ENCODE measurements at regions not wholly inside any gene's neighbourhood (a gene's known extent, or its start where the extent isn't known, plus 50 kb on each side); places are given as distances from the start of the nearest gene placed in this dataset.

- H3K36me3 ChIP-seq = no peaks in the 10 kb centered on the region
- H3K9me3 ChIP-seq = no peaks in the 10 kb centered on the region
- H3K4me1 ChIP-seq = peaks cover 0 to 7% of the 10 kb centered on the region in 2 donors
- H3K27ac ChIP-seq = no peak overlapping the region
- TF ChIP-seq CTCF (IDR thresholded peaks at IDR 0.05) = no peak
- H3K27me3 ChIP-seq = no peaks in the 10 kb centered on the region
- no peak overlapping the region for H3K4me3 ChIP-seq
- intact Hi-C loops (cut with DNase I) = loop anchor here (10.0 kb wide), 1 partner anchor 223 kb away; no protein-coding TSS in a partner anchor
- no peak for DNase-seq (ENCODE audit: low spot score in 2 of 2)
Observed at GRCh38 chr20:57877995-57878394, 168.2 kb upstream of the PMEPA1 start.

GRCh38 chr20:57877131-57877824 is 167.5 kb upstream of the PMEPA1 start:
- intact Hi-C loops (cut with DNase I) = loop anchor here (10.0 kb wide), 1 partner anchor 222 kb away; no protein-coding TSS in a partner anchor
- no peak for TF ChIP-seq CTCF (IDR thresholded peaks at IDR 0.05)
- Histone ChIP-seq H3K27me3 (no peaks in the 10 kb centered on the region), H3K4me3 (peak overlapping the region in 1 of 2 donors; percentile 7), H3K27ac (no peak overlapping the region), H3K9me3 (no peaks in the 10 kb centered on the region), H3K36me3 (no peaks in the 10 kb centered on the region), H3K4me1 (peaks cover 0 to 7% of the 10 kb centered on the region in 2 donors)
- DNase-seq (ENCODE audit: low spot score in 2 of 2) = peak in 1 of 2 donors; percentile 30

GRCh38 chr20:57876163-57876562 is 166.3 kb upstream of the PMEPA1 start:
- intact Hi-C loops (cut with DNase I) = loop anchor here (10.0 kb wide), 1 partner anchor 221 kb away; no protein-coding TSS in a partner anchor
- no peak for TF ChIP-seq CTCF (IDR thresholded peaks at IDR 0.05)

GRCh38 chr20:57874141-57874540 is 164.3 kb upstream of the PMEPA1 start:
- TF ChIP-seq CTCF (IDR thresholded peaks at IDR 0.05) = no peak
- DNase-seq (ENCODE audit: low spot score in 2 of 2) = peak in 1 of 2 donors; percentile 21

More at GRCh38 chr20:57876163-57876562, 166.3 kb upstream of the PMEPA1 start:
- no peak overlapping the region for H3K27ac ChIP-seq
- H3K4me1 ChIP-seq = peaks cover 0 to 7% of the 10 kb centered on the region in 2 donors
- H3K4me3 ChIP-seq = no peak overlapping the region
- H3K9me3 ChIP-seq = no peaks in the 10 kb centered on the region
- no peaks in the 10 kb centered on the region for H3K27me3 ChIP-seq
- H3K36me3 ChIP-seq = no peaks in the 10 kb centered on the region
- peak in 1 of 2 donors; percentile 3 for DNase-seq (ENCODE audit: low spot score in 2 of 2)

GRCh38 chr20:57872816-57873409 is 163.1 kb upstream of the PMEPA1 start:
- H3K4me3 ChIP-seq = no peak overlapping the region
- H3K27ac ChIP-seq = no peak overlapping the region
- intact Hi-C loops (cut with DNase I) = loop anchor here (10.0 kb wide), 1 partner anchor 218 kb away; no protein-coding TSS in a partner anchor
- peak in 1 of 2 donors; percentile 42 for DNase-seq (ENCODE audit: low spot score in 2 of 2)
- H3K27me3 ChIP-seq = no peaks in the 10 kb centered on the region
- no peaks in the 10 kb centered on the region for H3K36me3 ChIP-seq
- no peak for TF ChIP-seq CTCF (IDR thresholded peaks at IDR 0.05)
- peaks cover 0 to 7% of the 10 kb centered on the region in 2 donors for H3K4me1 ChIP-seq
- H3K9me3 ChIP-seq = no peaks in the 10 kb centered on the region

More at GRCh38 chr20:57874141-57874540, 164.3 kb upstream of the PMEPA1 start:
- Histone ChIP-seq H3K36me3 (no peaks in the 10 kb centered on the region), H3K27me3 (no peaks in the 10 kb centered on the region), H3K4me3 (no peak overlapping the region), H3K27ac (no peak overlapping the region), H3K9me3 (no peaks in the 10 kb centered on the region), H3K4me1 (peaks cover 0 to 7% of the 10 kb centered on the region in 2 donors)
- intact Hi-C loops (cut with DNase I) = loop anchor here (10.0 kb wide), 1 partner anchor 219 kb away; no protein-coding TSS in a partner anchor

All from ascending aorta (tissue), 2 donors.